NCI-H524 treated with DMSO at 0.1 percent for 48 hours (cell line): ENCODE measurements at regions not wholly inside any gene's neighbourhood (a gene's known extent, or its start where the extent isn't known, plus 50 kb on each side); places are given as distances from the start of the nearest gene placed in this dataset.

Experiments used
- DNase-seq: peaks from one replicate; lab custom pipeline; 2025; lab: John Stamatoyannopoulos, UW

DNA sequence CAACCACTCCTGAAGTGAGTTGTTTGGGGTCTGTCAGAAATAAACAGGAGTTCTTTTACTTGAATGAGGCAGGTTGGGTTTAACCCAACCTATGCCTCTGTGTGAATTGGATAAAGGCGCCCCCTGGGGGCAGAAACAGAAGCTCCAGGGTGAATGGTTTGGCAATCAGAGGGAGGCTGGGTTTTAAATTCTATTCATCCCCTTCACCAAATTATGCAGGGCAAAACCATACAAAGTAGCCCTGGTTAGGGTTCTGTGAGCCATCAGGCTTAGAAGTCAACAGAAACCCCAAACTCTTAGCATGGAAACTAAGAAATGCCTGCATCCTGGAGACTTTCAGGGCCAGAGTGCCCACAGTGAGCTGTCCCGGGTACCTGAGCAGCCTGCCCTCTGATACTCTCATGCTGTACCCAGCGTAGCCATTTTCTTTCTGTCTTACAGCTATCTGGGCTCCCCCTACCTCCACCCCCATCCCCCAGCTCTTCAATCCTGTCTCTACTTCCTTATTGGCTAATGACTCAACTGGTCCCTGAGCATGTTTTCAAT lies 241.5 kb downstream of the ICOS start:
- DNase-seq = no peak

DNA sequence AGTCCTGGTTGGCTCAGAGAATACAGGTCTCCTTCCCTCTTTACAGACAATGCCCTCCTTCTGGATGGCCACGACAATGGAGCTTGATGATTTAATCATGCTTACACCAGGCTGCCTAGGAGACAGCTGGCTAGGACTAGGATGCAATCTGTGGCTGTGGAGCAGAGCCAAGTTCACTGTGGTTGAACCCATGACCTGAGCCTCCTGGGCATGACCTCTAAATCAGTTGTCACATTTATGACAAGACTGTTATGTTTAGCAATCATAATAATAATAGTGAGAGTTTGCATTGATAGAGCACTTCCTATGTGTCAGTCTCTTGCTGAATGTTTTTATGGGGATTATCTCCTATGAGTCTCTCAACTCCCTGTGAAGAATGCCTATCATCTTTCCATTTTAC lies 244.1 kb downstream of the ICOS start:
- peak; percentile 83 for DNase-seq

DNA sequence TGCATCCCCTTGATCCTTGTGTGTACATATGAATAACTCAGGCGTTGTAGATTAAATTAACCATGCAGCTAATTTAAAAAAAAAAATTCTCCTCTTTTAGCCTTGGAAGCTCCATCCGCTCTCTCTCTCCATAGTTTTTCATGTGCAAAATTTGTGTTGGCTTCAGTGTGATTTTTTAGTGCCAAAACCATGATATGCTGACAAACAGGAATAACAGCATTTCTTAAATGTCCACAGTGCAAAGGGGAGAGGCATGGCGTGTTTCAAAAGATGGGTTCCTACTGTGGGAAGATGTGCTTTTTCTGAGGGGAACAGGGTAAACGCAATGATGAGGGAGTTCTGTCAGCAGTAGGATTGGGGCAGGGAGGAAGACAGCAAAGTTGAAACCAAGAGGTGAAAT lies 247.0 kb downstream of the ICOS start:
- no peak for DNase-seq

DNA sequence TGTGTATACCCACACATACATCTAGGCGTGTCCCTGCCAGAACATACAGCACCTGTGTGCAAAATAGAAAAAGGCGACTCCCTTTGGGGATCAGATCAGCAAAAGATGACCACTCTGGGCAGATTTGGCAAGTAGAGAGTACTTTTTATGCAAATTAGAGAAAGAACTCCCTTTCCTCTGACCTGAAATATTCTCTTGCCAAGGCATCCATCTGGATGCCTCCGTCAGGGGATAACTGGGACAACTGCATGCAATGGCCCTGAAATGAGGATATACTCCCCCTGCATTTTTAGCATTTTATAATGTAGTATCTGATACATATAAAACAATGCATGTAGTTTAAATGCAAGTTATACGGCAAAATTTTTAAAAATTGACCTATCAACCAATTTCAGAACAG lies 247.7 kb downstream of the ICOS start:
- DNase-seq = no peak

DNA sequence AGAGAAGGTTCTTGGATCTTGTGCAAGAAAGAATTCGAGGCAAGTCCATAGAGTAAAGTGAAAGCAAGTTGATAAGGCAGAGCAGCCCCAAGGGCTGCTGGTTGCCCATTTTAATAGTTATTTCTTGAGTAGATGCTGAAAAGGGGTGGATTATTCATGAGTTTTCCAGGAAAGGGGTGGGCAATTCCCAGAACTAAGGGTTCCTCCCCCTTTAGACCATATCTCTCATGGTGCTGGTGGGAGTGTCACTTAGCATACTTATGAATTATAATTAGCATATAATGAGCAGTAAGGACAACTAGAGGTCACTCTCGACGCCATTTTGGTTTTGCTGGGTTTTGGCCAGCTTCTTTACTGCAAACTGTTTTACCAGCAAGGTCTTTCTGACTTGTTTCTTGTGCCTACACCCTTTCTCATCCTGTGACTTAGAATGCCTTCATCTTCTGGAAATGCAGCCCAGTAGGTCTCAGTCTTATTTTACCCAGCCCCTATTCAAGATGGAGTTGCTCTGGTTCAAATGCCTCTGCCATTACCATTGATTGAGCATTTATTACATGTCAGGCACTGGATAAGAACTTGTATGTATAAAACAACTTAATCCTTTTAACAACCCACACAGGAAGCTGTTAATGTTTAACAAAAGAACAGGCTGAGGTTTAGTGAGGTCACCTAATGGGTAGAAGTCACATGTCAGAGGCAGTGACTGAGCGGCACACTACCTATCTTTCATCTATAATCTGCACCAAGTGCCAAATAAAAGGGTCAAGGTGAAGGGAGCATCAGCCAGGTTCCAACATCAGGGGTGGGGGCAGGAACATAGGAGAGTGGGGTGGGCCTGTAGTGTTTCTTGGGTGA lies 250.9 kb downstream of the ICOS start:
- no peak for DNase-seq

DNA sequence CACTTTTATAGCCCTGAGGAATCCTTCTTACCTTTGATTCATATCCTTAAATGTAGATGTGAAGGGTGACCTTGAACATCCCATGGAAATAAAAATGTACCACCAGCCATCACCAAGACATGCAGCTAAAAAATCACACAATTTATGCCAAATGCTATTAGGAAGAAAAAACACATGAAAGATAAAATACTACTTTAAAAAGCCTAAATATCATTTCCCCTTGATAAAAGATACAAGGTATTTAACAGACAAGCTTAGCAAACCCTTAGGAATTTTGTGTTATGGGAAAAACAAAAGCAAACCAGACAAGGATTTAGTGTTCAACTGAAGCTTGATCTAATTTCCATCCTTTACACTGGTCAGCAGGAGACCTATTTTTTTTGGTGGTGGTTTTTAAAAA lies 255.0 kb downstream of the ICOS start:
- no peak for DNase-seq

DNA sequence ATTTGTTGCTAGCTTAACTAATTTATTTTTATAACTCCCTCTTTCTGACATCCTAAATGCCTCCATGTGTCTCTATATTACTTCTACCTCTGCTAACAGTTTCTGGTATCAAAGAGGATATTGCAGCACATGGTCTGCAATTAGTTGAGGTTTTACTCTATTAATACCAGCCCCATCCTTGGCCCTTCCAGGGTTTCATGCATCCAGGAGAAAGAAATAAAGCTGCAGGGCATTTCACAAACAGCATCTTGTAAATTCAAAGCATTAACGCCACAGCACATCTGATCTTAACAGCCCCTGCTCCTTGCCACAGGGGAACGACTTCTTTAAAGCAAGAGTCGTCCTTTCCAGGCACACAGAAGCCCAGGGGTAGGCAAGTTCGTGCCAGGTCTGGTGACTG lies 258.9 kb downstream of the ICOS start:
- no peak for DNase-seq

DNA sequence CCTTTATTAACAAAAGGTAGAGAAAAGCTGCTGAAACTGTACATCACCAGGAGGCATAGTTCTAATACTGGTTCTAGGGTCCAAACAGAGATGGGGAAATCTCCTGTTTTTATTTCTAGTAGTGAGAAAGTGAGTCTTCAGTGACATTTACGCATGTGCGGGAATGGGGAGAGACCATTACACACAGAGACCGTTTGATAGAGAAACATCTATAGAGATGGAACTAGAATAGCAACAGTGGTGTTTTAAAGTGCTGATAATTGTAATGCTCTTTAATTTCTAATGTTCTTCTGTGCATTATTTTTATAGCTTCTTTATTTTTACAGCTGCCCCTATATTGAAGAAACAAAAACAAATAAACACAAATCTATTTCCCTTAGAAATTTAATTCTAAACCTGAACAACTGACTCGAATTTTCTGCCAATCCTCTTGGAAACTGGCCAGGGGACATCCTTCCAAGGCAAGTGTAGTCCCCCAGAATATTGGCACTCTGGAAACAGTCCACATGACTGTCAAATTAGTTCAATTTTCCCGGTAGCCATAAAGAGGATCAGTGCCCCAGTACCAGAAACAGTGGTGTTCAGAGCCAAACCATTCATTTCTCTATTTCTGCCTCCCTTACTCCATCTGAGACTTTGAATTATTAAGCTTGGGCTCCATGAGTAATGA lies 260.9 kb downstream of the ICOS start:
- DNase-seq = no peak

DNA sequence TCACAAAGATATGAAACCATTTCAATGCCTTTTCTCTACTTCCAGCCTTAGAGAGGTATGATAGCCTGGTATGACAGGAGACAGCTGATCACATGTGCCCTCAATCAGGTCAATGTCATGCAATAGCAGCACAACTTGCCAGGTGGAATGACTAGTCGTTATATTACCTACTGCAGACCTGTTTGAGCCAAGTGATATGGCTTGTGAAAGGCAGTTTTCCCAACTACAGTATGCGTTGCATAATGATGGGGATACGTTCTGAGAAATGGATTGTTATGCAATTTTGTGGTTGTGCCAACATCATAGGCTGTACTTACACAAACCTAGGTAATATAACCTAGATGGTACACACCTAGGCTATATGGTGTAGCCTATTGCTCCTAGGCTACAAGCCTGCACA lies 262.8 kb downstream of the ICOS start:
- no peak for DNase-seq

DNA sequence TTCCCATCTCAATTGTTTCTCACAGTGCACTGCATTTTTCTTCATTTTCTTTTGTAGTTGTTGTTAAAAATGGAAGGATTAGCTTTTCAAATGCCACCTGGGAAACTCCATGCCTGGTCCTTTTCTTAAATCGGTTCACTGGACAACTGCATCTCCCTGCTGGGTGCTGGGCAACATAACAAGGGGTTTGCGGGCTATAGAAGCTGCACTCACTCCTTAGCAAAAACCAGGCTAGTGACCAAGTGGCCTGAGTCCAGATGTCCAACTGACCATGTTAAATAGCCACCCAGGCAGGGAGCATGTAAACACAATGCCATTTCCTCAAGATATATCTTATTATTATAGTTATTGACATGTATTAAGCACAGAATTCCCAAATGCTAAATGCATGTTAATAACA lies 264.9 kb downstream of the ICOS start:
- no peak for DNase-seq

DNA sequence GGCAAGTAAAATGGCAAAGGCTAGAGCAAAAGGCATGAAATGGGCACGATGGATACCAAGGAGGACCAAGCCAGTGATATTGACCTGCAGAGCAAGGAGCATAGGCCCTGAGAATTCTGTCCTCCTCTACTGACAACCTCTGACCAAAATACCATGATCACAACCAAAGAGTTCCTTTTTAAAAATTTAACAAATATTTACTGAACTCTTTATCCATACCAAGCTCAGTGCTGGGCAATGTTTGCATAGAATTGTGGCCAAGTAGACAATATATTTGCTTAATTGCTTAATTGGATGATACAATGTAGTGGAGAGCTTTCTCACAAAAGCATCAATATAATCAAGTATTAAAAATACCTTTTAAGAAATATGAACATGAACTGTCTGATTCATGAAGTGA lies 265.7 kb downstream of the ICOS start:
- no peak for DNase-seq

DNA sequence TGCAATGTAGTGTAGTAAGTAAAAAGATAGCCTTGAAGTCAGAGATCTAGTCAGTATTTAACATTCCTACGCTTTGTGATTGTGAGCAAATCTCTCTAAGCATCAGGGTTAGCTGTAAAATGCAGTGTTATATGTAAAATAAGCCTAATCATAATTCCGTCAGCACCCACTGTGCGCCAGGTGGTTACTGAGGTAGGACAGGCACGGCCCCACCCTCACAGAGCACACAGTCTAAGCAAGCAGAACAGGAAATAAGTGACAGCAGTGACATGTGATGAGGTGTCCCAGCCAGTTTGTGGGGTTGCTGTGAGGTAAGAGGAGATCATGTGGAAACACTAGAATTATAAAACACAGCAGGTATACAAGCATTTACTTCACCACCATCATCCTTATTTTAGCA lies 267.1 kb downstream of the ICOS start:
- no peak for DNase-seq

DNA sequence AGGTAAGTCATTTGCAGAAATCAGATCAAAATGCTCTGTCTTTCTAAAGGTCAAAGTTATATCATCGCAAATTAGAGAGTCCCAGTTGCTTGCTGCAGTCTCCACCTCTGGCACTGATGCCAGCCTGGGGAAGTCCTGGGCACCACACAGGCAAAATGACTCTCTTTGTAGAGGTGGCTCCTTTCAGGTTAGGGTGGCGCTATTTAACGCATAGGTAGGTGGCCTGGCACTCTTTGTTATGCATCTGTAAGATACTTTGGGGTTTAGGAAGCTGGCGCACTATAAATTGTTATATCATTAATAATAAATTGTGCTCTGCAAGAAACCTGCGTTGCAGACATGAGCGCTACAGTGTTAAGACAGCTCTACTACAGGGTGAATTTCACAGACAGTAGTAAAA lies 268.5 kb downstream of the ICOS start:
- no peak for DNase-seq

DNA sequence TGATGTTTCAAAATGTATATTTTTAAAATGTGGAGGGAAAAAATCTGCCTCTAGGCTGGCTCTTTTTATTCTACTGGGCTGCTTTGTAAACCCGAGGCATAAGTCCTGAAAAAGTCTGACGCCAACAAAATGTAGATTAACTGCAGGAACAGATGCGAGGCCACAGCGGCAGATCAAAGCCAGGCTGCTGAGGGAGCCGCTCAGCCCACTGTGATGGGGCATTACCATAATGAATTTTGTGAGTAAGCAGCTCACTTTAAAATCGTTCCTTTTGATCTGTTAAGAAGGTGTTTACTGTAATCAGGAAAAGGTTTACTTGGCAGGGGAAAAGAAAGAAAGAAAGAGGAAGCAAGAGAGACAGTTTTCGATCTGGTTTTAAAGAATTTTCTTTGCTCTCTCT lies 269.0 kb downstream of the ICOS start:
- no peak for DNase-seq

DNA sequence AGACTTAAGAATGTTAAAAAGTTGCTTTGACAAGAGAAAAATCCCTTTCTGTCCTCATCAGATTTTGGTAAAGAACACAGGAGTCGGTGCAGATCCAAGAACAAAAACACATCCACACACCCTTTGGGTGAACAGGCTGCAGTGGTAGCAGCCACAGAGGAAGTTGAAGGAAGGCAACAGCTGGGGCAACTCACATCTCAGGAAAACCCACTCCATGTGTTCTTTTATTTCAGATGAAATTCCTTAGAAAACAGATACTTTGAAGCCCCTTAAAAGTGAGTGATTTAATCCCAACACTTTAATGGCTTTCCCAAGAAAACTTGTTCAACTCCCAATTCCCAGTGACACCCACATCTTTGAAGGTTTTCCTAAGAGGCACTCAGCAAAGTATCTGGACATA lies 271.3 kb downstream of the ICOS start:
- DNase-seq = no peak

DNA sequence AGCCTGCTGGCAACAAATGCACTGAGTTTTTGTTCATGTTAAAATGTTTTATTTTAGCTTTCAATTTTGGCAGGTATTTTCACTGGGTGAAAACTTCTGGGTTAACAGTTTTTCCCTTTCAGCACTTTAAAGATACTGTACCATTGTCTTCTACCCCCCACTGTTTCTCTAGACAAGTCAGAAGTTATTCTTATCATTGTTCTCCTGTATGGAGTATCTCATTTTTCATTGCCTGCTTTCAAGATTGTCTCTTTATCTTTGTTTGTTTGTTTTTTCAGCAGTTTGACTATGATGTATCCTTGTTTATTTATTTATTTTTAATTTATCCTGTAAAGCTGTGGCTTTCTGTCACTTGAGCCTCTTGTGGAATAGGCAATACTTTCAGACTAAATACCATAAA lies 277.0 kb downstream of the ICOS start:
- no peak for DNase-seq

DNA sequence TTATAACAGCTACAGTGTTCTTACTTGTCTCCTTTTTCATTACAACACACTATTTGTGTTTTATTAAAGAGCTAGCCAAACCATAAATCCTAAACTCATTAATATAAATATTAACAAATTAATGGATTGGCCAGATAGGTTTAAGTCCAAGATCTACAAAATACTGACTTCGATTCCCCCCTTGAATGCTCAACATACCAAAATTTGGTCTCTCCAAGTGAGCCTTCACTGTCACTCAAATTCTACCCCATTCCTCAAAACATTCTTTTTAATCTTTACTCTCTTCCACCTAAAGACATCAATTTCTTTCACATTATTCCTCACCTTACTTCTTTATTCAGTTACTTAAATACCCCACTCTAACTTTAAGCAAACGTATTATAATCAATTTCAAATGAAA lies 281.5 kb downstream of the ICOS start:
- DNase-seq = no peak

DNA sequence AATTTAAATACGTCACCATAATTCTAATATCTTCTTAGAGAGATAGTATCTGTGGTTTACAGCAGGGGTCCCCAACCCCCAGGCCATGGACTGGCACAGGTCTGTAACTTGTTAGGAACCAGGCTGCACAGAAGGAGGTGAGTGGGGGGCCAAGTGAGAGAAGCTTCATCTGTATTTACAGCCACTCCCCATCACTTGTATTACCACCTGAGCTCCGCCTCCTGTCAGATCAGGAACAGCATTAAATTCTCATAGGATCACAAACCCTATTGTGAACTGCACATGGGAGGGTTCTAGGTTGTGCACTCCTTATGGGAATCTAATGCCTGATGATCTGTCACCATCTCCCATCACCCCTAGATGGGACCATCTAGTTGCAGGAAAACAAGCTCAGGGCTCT lies 282.6 kb downstream of the ICOS start:
- DNase-seq = no peak

DNA sequence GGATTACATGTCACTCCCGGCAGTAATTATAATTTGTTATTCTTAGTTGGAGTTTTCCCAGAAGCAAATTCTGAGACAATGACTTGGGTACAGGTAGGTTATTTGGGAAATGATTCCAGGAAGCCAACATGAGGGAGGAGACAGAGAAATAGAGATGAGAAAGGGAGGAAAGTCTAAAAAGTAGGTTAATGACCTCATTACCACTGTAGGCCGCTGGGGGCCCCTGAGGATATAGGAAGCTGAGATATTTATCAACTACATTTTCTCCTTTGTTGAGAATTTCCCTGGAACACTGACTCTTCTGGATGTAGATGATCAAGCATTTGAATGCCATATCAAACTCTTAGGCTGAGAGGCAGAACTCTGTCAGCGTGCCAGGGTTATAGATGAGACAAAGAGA lies 284.3 kb downstream of the ICOS start:
- no peak for DNase-seq

DNA sequence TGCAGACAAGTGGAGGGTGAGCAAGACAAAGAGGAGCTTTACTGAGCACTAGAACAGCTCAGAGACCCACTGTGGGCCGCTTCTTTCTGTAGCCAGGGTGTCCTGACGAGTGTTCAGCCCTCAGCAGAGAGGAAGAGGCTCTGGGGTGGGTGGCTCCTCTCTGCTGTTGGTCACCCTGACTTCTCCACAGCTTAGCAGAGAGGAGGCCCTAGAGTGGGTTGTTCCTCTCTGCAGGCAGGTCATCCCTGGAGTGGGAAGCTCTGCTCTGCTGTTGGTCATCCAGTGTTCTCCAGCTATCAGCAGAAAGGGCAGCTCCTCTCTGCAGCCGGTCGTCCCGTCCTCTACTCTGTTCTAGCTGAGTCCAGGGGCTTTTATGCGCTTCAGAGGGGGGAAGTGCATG lies 286.5 kb downstream of the ICOS start:
- no peak for DNase-seq

DNA sequence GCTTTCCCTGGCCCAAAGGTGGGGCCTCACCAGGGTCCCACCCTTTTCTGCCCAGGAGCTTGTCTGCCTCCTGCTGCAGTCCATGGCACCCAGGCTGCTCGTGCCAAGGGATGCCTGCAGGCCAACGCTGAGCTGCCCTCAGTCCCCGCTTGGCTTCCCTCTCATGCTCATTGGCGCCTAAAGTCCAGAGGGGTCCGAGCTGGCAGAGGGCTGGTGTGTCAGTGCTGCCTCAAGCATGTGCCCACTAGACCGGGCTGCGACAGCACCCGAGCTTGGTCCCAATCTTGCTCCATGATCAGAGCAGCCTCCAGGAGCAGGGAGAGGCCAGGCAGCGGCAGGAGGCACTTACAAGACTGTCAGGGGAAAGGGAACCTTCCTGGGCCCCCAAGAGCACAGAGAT lies 287.0 kb downstream of the ICOS start:
- DNase-seq = no peak

DNA sequence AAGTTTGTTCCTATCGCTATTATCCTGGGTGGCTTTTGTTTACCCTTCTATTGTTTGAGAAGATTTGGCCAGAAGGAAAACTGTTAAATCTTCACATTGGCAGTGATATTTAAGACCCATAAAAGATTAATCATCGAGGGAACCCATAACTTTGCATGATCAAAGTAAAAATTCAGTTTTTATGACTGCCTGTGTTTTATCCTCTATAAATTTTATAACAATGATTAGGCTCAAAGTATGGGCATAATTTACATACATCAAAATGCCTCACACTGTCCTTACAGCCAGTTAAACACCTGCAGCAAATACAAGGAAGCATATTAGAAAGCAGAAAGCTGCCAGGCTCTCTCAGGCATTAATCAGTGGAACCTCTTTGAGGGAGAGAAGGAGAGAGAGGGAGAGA lies 289.1 kb downstream of the ICOS start:
- no peak for DNase-seq

DNA sequence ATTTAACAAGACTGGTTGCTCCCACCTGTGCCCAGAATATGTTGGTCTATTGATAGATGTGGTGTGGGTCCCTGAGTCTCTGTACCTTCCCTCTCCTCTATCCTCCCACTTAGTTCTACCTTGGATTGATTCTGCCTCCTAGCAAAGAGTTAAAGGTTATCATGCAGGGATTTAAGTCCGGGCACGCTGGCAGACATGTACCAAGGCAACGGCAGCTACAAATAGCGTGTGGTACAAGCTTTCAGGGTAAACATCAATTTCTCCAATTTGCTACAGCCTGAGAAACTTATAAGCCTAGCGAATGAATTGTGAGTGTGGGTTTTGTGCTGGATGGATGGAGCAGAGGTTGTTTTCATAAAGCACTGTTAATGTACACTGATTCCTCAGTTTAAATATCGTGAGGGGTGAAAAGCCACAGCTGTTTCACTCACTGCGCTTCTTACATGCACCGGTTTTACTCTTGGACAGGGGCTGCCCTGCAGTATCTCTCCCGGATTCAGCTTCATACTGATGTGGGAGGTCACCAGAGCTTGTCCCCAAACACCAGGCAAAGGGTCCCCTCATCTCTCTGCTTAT lies 289.8 kb downstream of the ICOS start:
- DNase-seq = no peak
